GM23338 (cell line): ENCODE measurements at regions not wholly inside any gene's neighbourhood (a gene's known extent, or its start where the extent isn't known, plus 50 kb on each side); places are given as distances from the start of the nearest gene placed in this dataset.

Experiments used
- ATAC-seq: fragments of 200-7000 bp; cut with Tn5 transposase; 3 replicates; pipeline ENCODE4 v1.9.1; 2020
- DNase-seq: peaks from one replicate; pipeline ENCODE4 v3.0.0-alpha.2; 2015; ENCODE audit warnings: low spot score
- H2AFZ ChIP-seq: fragments of 200-600 bp; sonication (generic); 2 replicates; pipeline ENCODE4 v1.8.0; 2016; ENCODE audit warnings: antibody characterized with exemption, mild to moderate bottlenecking, moderate library complexity
- H3F3A ChIP-seq: fragments of 200-600 bp; sonication (generic); replicated peaks from 2 replicates; pipeline ENCODE4 v1.8.0; 2017; ENCODE audit warnings: antibody characterized with exemption, mixed run types, low read depth
- H3K27ac ChIP-seq: fragments of 200-600 bp; sonication (generic); 2 replicates; pipeline ENCODE4 v1.6.1; 2016; ENCODE audit warnings: low read depth
- H3K27me3 ChIP-seq: fragments of 200-600 bp; sonication (generic); 2 replicates; pipeline ENCODE4 v1.8.0; 2016; ENCODE audit warnings: mild to moderate bottlenecking, mixed run types, moderate library complexity; ENCODE audit not compliant: insufficient read depth
- H3K36me3 ChIP-seq: fragments of 200-600 bp; sonication (generic); 2 replicates; pipeline ENCODE4 v1.8.0; 2016; ENCODE audit warnings: mild to moderate bottlenecking; ENCODE audit not compliant: insufficient read depth
- H3K4me1 ChIP-seq: fragments of 200-600 bp; sonication (generic); 2 replicates; pipeline ENCODE4 v1.8.0; 2016; ENCODE audit warnings: mild to moderate bottlenecking, moderate library complexity; ENCODE audit not compliant: insufficient read depth
- H3K4me2 ChIP-seq: fragments of 200-600 bp; sonication (generic); 2 replicates; pipeline ENCODE4 v1.7.1; 2017; ENCODE audit warnings: mixed run types
- H3K4me3 ChIP-seq: fragments of 200-600 bp; sonication (generic); 2 replicates; pipeline ENCODE4 v1.6.1; 2016; ENCODE audit warnings: mixed run types
- H3K79me2 ChIP-seq: fragments of 200-600 bp; sonication (generic); replicated peaks from 2 replicates; pipeline ENCODE4 v1.8.0; 2017; ENCODE audit warnings: mild to moderate bottlenecking; ENCODE audit not compliant: insufficient read depth
- H3K9me2 ChIP-seq: fragments of 200-600 bp; sonication (generic); 2 replicates; pipeline ENCODE4 v1.8.0; 2017; ENCODE audit not compliant: insufficient read depth
- H4K20me1 ChIP-seq: fragments of 200-600 bp; sonication (generic); replicated peaks from 2 replicates; pipeline ENCODE4 v1.8.0; 2017; ENCODE audit warnings: mild to moderate bottlenecking; ENCODE audit not compliant: insufficient read depth
- H3K27ac Mint-ChIP-seq: 2 replicates; pipeline ENCODE4 v1.8.0; 2020; ENCODE audit warnings: inconsistent platforms, mild to moderate bottlenecking, moderate library complexity, mixed read lengths
- H3K27me3 Mint-ChIP-seq: 3 replicates; pipeline ENCODE4 v1.8.0; 2022; ENCODE audit warnings: low read depth, mild to moderate bottlenecking, moderate library complexity, mixed read lengths, inconsistent platforms; ENCODE audit not compliant: insufficient read depth, poor library complexity
- H3K36me3 Mint-ChIP-seq: 3 replicates; pipeline ENCODE4 v1.8.0; 2021; ENCODE audit warnings: low read depth, mild to moderate bottlenecking, inconsistent platforms, moderate library complexity, mixed read lengths
- H3K4me1 Mint-ChIP-seq: 3 replicates; pipeline ENCODE4 v1.8.0; 2020; ENCODE audit warnings: mild to moderate bottlenecking, inconsistent platforms, mixed read lengths
- H3K4me3 Mint-ChIP-seq: 3 replicates; pipeline ENCODE4 v1.8.0; 2021; ENCODE audit warnings: moderate library complexity, mild to moderate bottlenecking, inconsistent platforms, mixed read lengths
- H3K9me3 Mint-ChIP-seq: 3 replicates; pipeline ENCODE4 v1.8.0; 2020; ENCODE audit warnings: moderate library complexity, mild to moderate bottlenecking, inconsistent platforms, mixed read lengths
- CREB1 ChIP-seq: fragments of 250-450 bp; sonication (Bioruptor Pico); IDR thresholded peaks from 2 replicates; pipeline ENCODE4 v1.5.0; 2020; ENCODE audit warnings: low read depth, mild to moderate bottlenecking, moderate library complexity
- EZH2phosphoT487 ChIP-seq: fragments of 200-600 bp; sonication (generic); IDR thresholded peaks from one replicate; pipeline ENCODE4 v1.8.1; 2018; ENCODE audit warnings: antibody characterized with exemption; ENCODE audit not compliant: unreplicated experiment
- JUNB ChIP-seq: IDR thresholded peaks from one replicate; pipeline ENCODE4 v1.6.1; 2016; ENCODE audit warnings: antibody characterized with exemption; ENCODE audit not compliant: unreplicated experiment
- NANOG ChIP-seq: IDR thresholded peaks from 2 replicates; pipeline ENCODE4 v1.6.1; 2016; ENCODE audit warnings: antibody characterized with exemption, borderline replicate concordance
- POLR2AphosphoS5 ChIP-seq: IDR thresholded peaks from 2 replicates; pipeline ENCODE4 v1.6.1; 2016; ENCODE audit warnings: antibody characterized with exemption, low read depth
- ZNF114 ChIP-seq: fragments of 250-450 bp; sonication (Bioruptor Pico); IDR thresholded peaks from 2 replicates; pipeline ENCODE4 v1.5.0; 2020; ENCODE audit warnings: mild to moderate bottlenecking, moderate library complexity
- TF ChIP-seq, protein P1 (sequence below): IDR thresholded peaks from 2 replicates; pipeline ENCODE4 v1.6.1; 2016; ENCODE audit warnings: antibody characterized with exemption
- TF ChIP-seq, protein P2 (sequence below), 2 experiments: fragments of 200-600 bp in 1 of 2; sonication (generic) in 1 of 2; conservative IDR thresholded peaks; 2 replicates each; pipeline versions ENCODE4 v1.5.1 to v1.6.1; 2016 to 2017; ENCODE audit warnings: antibody characterized with exemption in 2 of 2, low read depth in 2 of 2, mild to moderate bottlenecking in 2 of 2, moderate library complexity in 1 of 2

DNA sequence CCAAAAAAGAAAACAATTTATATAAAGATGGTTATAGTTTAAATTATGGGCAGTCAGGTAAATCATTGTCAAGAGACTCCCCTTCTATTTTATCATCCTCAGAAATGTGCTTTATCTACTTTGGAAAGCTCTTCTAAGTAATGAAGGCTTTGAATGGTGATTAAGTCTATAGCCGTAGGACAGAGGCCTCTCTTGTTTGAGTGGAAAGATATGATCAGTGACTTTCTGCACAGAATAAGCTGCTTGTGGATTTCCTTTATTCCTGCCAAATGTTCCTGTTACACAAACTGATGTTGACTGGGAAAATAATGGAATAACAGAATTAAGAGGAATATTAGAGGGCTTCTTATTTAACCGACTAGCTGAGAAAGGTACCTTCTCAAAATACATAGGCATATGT is 174.6 kb upstream of the IVNS1ABP start:
- Mint-ChIP-seq H3K36me3 (no peaks in the 10 kb centered on the region), H3K27ac (no peak overlapping the region), H3K4me1 (peaks cover 3% of the 10 kb centered on the region), H3K9me3 (no peaks in the 10 kb centered on the region), H3K4me3 (no peak overlapping the region), H3K27me3 (peaks cover 8% of the 10 kb centered on the region)
- H3K79me2 ChIP-seq, result no peaks in the 10 kb centered on the region
- H3K4me3 ChIP-seq, result no peak overlapping the region
- no peaks in the 10 kb centered on the region for H3K36me3 ChIP-seq
- H3F3A ChIP-seq, result no peaks in the 10 kb centered on the region
- DNase-seq (no peak), ATAC-seq (no peak)
- no peak overlapping the region for H3K27ac ChIP-seq
- TF ChIP-seq NANOG (no peak), ZNF114 (CRISPR knock-in tag) (no peak), POLR2AphosphoS5 (no peak), JUNB (no peak)
- TF ChIP-seq, protein P1, sequence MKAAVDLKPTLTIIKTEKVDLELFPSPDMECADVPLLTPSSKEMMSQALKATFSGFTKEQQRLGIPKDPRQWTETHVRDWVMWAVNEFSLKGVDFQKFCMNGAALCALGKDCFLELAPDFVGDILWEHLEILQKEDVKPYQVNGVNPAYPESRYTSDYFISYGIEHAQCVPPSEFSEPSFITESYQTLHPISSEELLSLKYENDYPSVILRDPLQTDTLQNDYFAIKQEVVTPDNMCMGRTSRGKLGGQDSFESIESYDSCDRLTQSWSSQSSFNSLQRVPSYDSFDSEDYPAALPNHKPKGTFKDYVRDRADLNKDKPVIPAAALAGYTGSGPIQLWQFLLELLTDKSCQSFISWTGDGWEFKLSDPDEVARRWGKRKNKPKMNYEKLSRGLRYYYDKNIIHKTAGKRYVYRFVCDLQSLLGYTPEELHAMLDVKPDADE, result no peak
- no peak overlapping the region for H2AFZ ChIP-seq
- H3K4me1 ChIP-seq, result no peaks in the 10 kb centered on the region
- no peaks in the 10 kb centered on the region; the same call in 1 of the 2 replicates for H3K9me2 ChIP-seq
- H3K27me3 ChIP-seq, result no peaks in the 10 kb centered on the region
- no peaks in the 10 kb centered on the region for H4K20me1 ChIP-seq
- no peak overlapping the region for H3K4me2 ChIP-seq

DNA sequence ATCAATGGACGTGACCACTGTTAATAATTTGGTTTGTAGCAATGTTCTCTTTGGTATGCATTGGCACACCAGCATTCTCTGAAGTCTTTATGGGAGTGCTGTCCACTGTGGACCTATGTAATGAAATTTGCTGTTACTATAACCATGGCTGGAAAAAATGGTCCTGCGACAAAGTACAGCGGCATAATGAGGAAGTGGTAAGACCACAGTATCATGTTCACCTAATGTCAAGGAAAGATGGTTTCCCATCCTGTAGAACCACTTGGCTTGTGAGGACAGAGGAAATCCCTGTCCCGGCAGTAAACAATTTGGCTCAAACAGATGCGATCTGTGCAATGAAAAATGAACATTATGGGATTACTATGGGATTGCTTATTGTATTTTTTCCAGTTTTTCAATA is 173.9 kb upstream of the IVNS1ABP start:
- Mint-ChIP-seq H3K36me3 (no peaks in the 10 kb centered on the region), H3K9me3 (no peaks in the 10 kb centered on the region), H3K4me1 (peaks cover 3% of the 10 kb centered on the region), H3K4me3 (no peak overlapping the region), H3K27ac (no peak overlapping the region), H3K27me3 (peaks cover 8% of the 10 kb centered on the region)
- no peaks in the 10 kb centered on the region for H3F3A ChIP-seq
- DNase-seq (no peak), ATAC-seq (no peak)
- no peak overlapping the region for H3K4me2 ChIP-seq
- H3K4me3 ChIP-seq, result no peak overlapping the region
- H3K27me3 ChIP-seq, result no peaks in the 10 kb centered on the region
- no peaks in the 10 kb centered on the region; the same call in 1 of the 2 replicates for H3K9me2 ChIP-seq
- no peaks in the 10 kb centered on the region for H4K20me1 ChIP-seq
- no peaks in the 10 kb centered on the region for H3K36me3 ChIP-seq
- TF ChIP-seq CREB1 (no peak), EZH2phosphoT487 (no peak)
- H3K27ac ChIP-seq, result no peak overlapping the region
- no peaks in the 10 kb centered on the region for H3K79me2 ChIP-seq
- no peaks in the 10 kb centered on the region for H3K4me1 ChIP-seq
- no peak overlapping the region for H2AFZ ChIP-seq

DNA sequence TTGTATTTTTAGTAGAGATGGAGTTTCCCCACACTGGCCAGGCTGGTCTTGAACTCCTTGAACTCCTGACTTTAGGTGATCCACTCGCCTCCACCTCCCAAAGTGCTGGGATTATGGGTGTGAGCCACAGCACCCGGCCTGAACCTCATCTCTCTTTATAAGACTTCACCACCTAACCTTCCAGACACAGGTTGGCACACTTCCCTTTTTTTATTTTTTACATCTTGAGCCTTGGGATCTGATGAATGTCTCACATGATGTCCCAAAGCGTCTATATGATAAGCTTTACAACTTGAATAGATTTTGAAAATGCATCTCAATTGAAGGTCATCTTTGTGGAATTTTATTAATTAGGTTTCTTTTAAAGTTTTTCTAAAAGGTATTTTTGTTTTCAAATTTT is 172.4 kb upstream of the IVNS1ABP start:
- no peaks in the 10 kb centered on the region for H3K4me1 ChIP-seq
- no peaks in the 10 kb centered on the region for H3K36me3 Mint-ChIP-seq
- H3K9me3 Mint-ChIP-seq, result no peaks in the 10 kb centered on the region
- H3K4me1 Mint-ChIP-seq, result peaks cover 3% of the 10 kb centered on the region
- DNase-seq (no peak), ATAC-seq (no peak)
- H3K27me3 Mint-ChIP-seq, result peaks cover 3% of the 10 kb centered on the region
- H3K27ac Mint-ChIP-seq, result no peak overlapping the region
- H3K27ac ChIP-seq, result no peak overlapping the region
- H3K4me3 ChIP-seq, result no peak overlapping the region
- H3K4me3 Mint-ChIP-seq, result no peak overlapping the region
- H3K9me2 ChIP-seq, result no peaks in the 10 kb centered on the region
- no peaks in the 10 kb centered on the region for H3K27me3 ChIP-seq
- no peaks in the 10 kb centered on the region for H3F3A ChIP-seq
- H2AFZ ChIP-seq, result peak overlapping the region; percentile 83
- H3K79me2 ChIP-seq, result no peaks in the 10 kb centered on the region
- no peaks in the 10 kb centered on the region for H3K36me3 ChIP-seq
- no peak overlapping the region for H3K4me2 ChIP-seq
- H4K20me1 ChIP-seq, result no peaks in the 10 kb centered on the region
- TF ChIP-seq, protein P2, sequence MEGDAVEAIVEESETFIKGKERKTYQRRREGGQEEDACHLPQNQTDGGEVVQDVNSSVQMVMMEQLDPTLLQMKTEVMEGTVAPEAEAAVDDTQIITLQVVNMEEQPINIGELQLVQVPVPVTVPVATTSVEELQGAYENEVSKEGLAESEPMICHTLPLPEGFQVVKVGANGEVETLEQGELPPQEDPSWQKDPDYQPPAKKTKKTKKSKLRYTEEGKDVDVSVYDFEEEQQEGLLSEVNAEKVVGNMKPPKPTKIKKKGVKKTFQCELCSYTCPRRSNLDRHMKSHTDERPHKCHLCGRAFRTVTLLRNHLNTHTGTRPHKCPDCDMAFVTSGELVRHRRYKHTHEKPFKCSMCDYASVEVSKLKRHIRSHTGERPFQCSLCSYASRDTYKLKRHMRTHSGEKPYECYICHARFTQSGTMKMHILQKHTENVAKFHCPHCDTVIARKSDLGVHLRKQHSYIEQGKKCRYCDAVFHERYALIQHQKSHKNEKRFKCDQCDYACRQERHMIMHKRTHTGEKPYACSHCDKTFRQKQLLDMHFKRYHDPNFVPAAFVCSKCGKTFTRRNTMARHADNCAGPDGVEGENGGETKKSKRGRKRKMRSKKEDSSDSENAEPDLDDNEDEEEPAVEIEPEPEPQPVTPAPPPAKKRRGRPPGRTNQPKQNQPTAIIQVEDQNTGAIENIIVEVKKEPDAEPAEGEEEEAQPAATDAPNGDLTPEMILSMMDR (conservative IDR thresholded peaks at IDR 0.05; ENCODE audit: low read depth in 2 of 2), result no peak
- TF ChIP-seq, protein P1, result no peak
